Peyer's patch (tissue), 4 donors: ENCODE measurements at regions not wholly inside any gene's neighbourhood (a gene's known extent, or its start where the extent isn't known, plus 50 kb on each side); places are given as distances from the start of the nearest gene placed in this dataset.

Source experiments
- DNase-seq, 3 donors: peaks; one replicate each; pipeline ENCODE4 v3.0.0-alpha.2; 2017 to 2019
- H3K27ac ChIP-seq, 4 donors: fragments of 200-600 bp; sonication (generic); one replicate each; pipeline ENCODE4 v1.5.1; 2016 to 2019
- H3K27me3 ChIP-seq, 2 donors: fragments of 200-600 bp; sonication (generic); one replicate each; pipeline ENCODE4 v1.5.1; 2019
- H3K36me3 ChIP-seq, 3 donors: fragments of 200-600 bp; sonication (generic); one replicate each; pipeline ENCODE4 v1.5.1; 2016 to 2019
- H3K4me1 ChIP-seq, 4 donors: fragments of 200-600 bp; sonication (generic); one replicate each; pipeline ENCODE4 v1.5.1; 2016 to 2019
- H3K4me3 ChIP-seq, 4 donors: fragments of 200-600 bp; sonication (generic); 1 replicate in 3 of 4; 2 replicates in 1 of 4; pipeline ENCODE4 v1.5.1; 2016 to 2019; ENCODE audit warnings: mild to moderate bottlenecking in 1 of 4
- H3K9me3 ChIP-seq, 4 donors: fragments of 200-600 bp; sonication (generic); one replicate each; pipeline ENCODE4 v1.5.1; 2016 to 2019; ENCODE audit warnings: mild to moderate bottlenecking in 1 of 4
- POLR2A ChIP-seq, 2 donors: fragments of 450-650 bp; IDR thresholded peaks; one replicate each; pipeline ENCODE4 v1.5.1; 2017; ENCODE audit warnings: antibody characterized with exemption in 2 of 2, mild to moderate bottlenecking in 2 of 2, moderate library complexity in 2 of 2
- TF ChIP-seq, protein P1 (sequence below), 6 experiments: fragments of 450-650 bp in 4 of 6; fragments of 200-600 bp in 2 of 6; sonication (generic) in 1 of 6; IDR thresholded peaks; one replicate each; pipeline ENCODE4 v1.5.1; 2017 to 2019; ENCODE audit warnings: antibody characterized with exemption in 6 of 6, mild to moderate bottlenecking in 3 of 6, moderate library complexity in 1 of 6

DNA sequence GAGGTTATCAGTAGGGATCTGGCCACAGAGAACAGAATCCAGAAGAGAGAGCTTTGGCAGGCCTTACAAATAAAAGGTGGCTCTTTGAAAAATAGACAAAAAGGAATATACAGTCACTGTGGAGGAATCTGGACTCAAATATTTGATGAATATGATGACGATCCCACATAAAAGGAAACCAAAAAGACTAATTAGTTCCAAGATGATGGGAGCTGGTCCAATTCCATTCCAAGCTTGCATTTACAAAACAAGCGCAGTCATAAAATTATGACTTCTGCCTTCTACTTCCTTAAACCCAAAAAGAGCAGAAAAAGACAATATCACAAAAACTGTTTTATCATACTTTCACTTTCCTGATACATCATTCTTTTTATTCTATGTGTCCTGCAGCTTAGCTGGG is 285.8 kb downstream of the DIPK2A start:
- Histone ChIP-seq H3K4me1 (no peaks in the 10 kb centered on the region), H3K27ac (no peak overlapping the region), H3K4me3 (no peak overlapping the region), H3K9me3 (no peaks in the 10 kb centered on the region), H3K27me3 (no peaks in the 10 kb centered on the region), H3K36me3 (no peaks in the 10 kb centered on the region)
- TF ChIP-seq, protein P1, sequence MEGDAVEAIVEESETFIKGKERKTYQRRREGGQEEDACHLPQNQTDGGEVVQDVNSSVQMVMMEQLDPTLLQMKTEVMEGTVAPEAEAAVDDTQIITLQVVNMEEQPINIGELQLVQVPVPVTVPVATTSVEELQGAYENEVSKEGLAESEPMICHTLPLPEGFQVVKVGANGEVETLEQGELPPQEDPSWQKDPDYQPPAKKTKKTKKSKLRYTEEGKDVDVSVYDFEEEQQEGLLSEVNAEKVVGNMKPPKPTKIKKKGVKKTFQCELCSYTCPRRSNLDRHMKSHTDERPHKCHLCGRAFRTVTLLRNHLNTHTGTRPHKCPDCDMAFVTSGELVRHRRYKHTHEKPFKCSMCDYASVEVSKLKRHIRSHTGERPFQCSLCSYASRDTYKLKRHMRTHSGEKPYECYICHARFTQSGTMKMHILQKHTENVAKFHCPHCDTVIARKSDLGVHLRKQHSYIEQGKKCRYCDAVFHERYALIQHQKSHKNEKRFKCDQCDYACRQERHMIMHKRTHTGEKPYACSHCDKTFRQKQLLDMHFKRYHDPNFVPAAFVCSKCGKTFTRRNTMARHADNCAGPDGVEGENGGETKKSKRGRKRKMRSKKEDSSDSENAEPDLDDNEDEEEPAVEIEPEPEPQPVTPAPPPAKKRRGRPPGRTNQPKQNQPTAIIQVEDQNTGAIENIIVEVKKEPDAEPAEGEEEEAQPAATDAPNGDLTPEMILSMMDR (IDR thresholded peaks at IDR 0.05): no peak
- no peak for TF ChIP-seq POLR2A (IDR thresholded peaks at IDR 0.05)
- DNase-seq: no peak

DNA sequence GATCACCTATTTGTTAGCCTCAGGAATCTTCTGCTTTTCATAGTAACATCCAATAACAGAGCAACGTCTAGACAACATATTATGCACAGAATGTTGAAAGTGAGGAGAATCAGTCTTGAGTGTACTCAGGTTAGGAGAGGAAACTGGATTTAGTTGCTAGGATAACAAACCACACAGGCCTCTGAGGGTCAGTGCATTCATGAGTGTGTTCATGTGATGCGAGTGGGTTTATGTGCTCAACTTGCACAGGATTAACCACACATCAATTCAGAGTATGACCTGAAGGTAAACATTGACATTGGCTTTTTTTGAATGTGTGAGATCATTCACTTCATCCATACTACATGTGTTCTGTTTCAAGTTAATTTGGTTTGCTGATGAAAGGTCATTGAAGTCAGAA is 287.6 kb downstream of the DIPK2A start:
- Histone ChIP-seq H3K4me1 (no peaks in the 10 kb centered on the region), H3K4me3 (no peak overlapping the region), H3K27ac (no peak overlapping the region), H3K27me3 (no peaks in the 10 kb centered on the region), H3K9me3 (no peaks in the 10 kb centered on the region), H3K36me3 (no peaks in the 10 kb centered on the region)
- TF ChIP-seq, protein P1 (IDR thresholded peaks at IDR 0.05): no peak
- TF ChIP-seq POLR2A (IDR thresholded peaks at IDR 0.05): no peak
- no peak for DNase-seq

DNA sequence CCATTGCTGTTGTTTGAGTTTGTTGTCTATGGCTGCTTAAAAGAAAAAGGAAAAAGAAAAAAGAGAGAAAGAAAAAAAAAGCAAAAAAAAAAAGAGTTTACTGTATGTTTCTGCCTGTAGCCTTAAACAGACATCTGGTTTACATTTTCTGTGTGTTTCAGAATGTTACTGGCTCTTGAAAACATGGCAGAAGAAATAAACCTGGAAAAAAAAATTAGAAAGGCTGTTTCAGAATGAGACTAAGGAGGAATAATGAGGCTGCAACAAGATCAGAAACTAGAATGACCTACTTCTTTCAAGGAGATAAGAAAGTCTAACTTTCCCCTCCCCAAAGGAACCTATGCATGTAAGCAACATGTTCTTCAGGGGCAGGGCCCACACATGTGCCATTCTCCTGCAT is 292.1 kb downstream of the DIPK2A start:
- DNase-seq: no peak
- Histone ChIP-seq H3K36me3 (no peaks in the 10 kb centered on the region), H3K4me1 (no peaks in the 10 kb centered on the region), H3K27me3 (no peaks in the 10 kb centered on the region), H3K9me3 (no peaks in the 10 kb centered on the region), H3K27ac (no peak overlapping the region), H3K4me3 (no peak overlapping the region)
- TF ChIP-seq, protein P1 (IDR thresholded peaks at IDR 0.05): no peak
- no peak for TF ChIP-seq POLR2A (IDR thresholded peaks at IDR 0.05)

DNA sequence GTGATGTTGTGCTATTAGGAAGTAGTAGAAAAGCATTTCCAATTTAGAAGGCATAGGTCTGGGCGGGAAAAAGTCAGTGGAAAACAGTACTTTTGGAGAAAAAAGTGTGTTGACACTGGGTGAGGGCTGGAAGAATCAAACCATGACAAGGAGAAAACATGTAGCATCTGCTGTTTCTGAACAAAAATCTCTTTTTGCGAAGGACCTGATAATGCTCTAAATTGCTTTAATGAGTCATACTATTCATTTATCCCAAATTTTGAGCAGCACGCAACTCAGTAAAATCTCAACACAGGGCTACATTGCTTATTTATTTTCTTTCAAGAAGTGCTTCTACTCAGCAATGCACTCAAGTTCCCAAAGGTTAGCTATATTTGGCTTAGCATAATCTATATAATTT is 292.7 kb downstream of the DIPK2A start:
- Histone ChIP-seq H3K4me3 (no peak overlapping the region), H3K36me3 (no peaks in the 10 kb centered on the region), H3K27ac (no peak overlapping the region), H3K27me3 (no peaks in the 10 kb centered on the region), H3K9me3 (no peaks in the 10 kb centered on the region), H3K4me1 (no peaks in the 10 kb centered on the region)
- TF ChIP-seq, protein P1 (IDR thresholded peaks at IDR 0.05): no peak
- TF ChIP-seq POLR2A (IDR thresholded peaks at IDR 0.05): no peak
- no peak for DNase-seq

DNA sequence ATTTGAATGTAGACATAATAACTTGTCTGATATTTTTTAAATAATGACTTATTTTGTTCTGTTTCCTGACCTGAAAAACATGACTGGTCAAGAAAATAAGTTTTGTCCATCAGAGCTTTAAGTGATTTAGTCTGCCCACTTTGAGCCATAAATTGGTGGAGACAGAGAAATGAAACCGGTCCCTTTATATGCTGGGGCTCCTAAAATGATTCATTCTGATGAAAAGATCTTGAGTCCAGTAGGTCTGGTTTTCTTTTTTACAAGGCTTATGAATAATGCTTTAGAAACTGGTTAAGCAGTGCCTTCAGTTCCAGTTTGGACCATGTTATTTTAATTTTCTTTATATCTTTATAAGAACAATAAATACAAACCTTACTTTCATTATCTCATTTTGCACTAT is 293.2 kb downstream of the DIPK2A start:
- no peaks in the 10 kb centered on the region for H3K36me3 ChIP-seq
- H3K4me3 ChIP-seq: no peak overlapping the region
- TF ChIP-seq, protein P1 (IDR thresholded peaks at IDR 0.05): no peak
- TF ChIP-seq POLR2A (IDR thresholded peaks at IDR 0.05): no peak
- no peaks in the 10 kb centered on the region for H3K27me3 ChIP-seq
- no peaks in the 10 kb centered on the region for H3K4me1 ChIP-seq
- no peak overlapping the region for H3K27ac ChIP-seq
- H3K9me3 ChIP-seq: no peaks in the 10 kb centered on the region
- DNase-seq: no peak

DNA sequence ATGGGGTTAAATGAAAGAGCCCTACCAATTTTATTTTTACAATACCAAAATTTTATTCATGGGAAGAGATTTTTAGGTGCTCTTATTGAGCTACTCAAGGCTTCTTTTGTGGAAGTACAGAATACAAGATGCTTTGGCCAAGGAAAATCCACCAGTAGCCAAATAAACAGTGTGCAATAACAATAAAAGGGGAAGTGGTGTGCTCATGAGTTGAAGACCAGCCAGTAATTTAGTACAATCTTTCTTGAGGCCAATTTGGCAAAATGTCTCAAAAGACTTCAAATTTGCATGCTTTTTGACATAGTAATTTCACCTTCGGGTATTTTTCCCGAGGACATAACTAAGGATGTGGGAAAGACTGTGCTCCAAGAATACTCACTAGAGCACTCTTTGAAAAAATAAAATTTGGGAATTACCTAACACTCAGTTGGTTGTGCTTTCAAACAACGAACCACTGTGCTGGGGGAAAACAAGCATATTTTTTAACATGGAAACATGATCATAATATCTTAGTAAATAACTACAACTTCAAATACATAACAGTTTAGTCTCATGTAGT is 294.0 kb downstream of the DIPK2A start:
- DNase-seq: no peak
- Histone ChIP-seq H3K27me3 (no peaks in the 10 kb centered on the region), H3K36me3 (no peaks in the 10 kb centered on the region), H3K9me3 (no peaks in the 10 kb centered on the region), H3K4me1 (no peaks in the 10 kb centered on the region), H3K27ac (no peak overlapping the region), H3K4me3 (no peak overlapping the region)
- no peak for TF ChIP-seq POLR2A (IDR thresholded peaks at IDR 0.05)
- TF ChIP-seq, protein P1 (IDR thresholded peaks at IDR 0.05): no peak
